H1 (cell line): ENCODE measurements at regions not wholly inside any gene's neighbourhood (a gene's known extent, or its start where the extent isn't known, plus 50 kb on each side); places are given as distances from the start of the nearest gene placed in this dataset.

Experiments
- CTCF ChIA-PET: fragments of 300-600 bp; sonication (Branson Sonifier 250); formaldehyde crosslinking; loops from one replicate; lab custom pipeline; 2021; ENCODE audit not compliant: partially characterized antibody; lab: Charles Lee
- POLR2A ChIA-PET: fragments of 300-600 bp; sonication (Branson Sonifier 250); formaldehyde crosslinking; loops from one replicate; lab custom pipeline; 2021; ENCODE audit warnings: inconsistent platforms; ENCODE audit not compliant: partially characterized antibody; lab: Charles Lee
- DNase-seq, 2 experiments: peaks; one replicate each; pipeline versions ENCODE4 v3.0.0 to v3.0.0-alpha.2; 2010 to 2022; ENCODE audit warnings: low spot score in 2 of 2, low read depth in 1 of 2, mixed read lengths in 1 of 2
- FAIRE-seq: peaks from 2 replicates; lab custom pipeline; 2011; peaks lifted over from hg19 to GRCh38; lab: Jason Lieb, UNC
- H2AFZ ChIP-seq: 2 replicates; pipeline ENCODE4 v1.8.1; 2012; ENCODE audit warnings: low read length, inconsistent platforms
- H2AK5ac ChIP-seq: 2 replicates; pipeline ENCODE4 v1.6.1; 2013; ENCODE audit warnings: low read depth, low read length
- H2BK120ac ChIP-seq: replicated peaks from 2 replicates; pipeline ENCODE3; 2013; ENCODE audit warnings: low read depth, low read length, inconsistent platforms
- H2BK12ac ChIP-seq: 2 replicates; pipeline ENCODE4 v1.6.1; 2013; ENCODE audit warnings: low read depth, low read length
- H2BK15ac ChIP-seq: 2 replicates; pipeline ENCODE4 v1.6.1; 2013; ENCODE audit warnings: low read length
- H2BK20ac ChIP-seq: 2 replicates; pipeline ENCODE4 v1.6.1; 2013; ENCODE audit warnings: low read length
- H2BK5ac ChIP-seq: 2 replicates; pipeline ENCODE4 v1.6.1; 2013; ENCODE audit warnings: low read depth, low read length
- H3K14ac ChIP-seq: 2 replicates; pipeline ENCODE4 v1.6.1; 2013; ENCODE audit warnings: inconsistent platforms; ENCODE audit not compliant: insufficient read length
- H3K18ac ChIP-seq: 2 replicates; pipeline ENCODE4 v1.6.1; 2013; ENCODE audit warnings: low read length; ENCODE audit errors: extremely low read depth
- H3K23ac ChIP-seq: 2 replicates; pipeline ENCODE4 v1.6.1; 2013; ENCODE audit warnings: inconsistent platforms; ENCODE audit not compliant: insufficient read length
- H3K23me2 ChIP-seq: 2 replicates; pipeline ENCODE4 v1.6.1; 2013; ENCODE audit warnings: low read depth, low read length
- H3K27ac ChIP-seq: 2 replicates; pipeline ENCODE4 v1.6.1; 2011; ENCODE audit warnings: low read depth, low read length, inconsistent platforms
- H3K27me3 ChIP-seq, 4 experiments: replicated peaks in 1 of 4; 1 replicate in 1 of 4; 2 replicates in 3 of 4; pipeline versions ENCODE4 v1.6.1 to v1.8.1; 2011 to 2013; ENCODE audit warnings: low read length in 3 of 4, mild to moderate bottlenecking in 3 of 4, inconsistent platforms in 2 of 4, mixed read lengths in 2 of 4, moderate library complexity in 1 of 4; ENCODE audit not compliant: control insufficient read depth in 3 of 4, insufficient read depth in 3 of 4; ENCODE audit errors: extremely low read depth in 1 of 4
- H3K36me3 ChIP-seq, 4 experiments: 2 replicates each; pipeline versions ENCODE4 v1.6.1 to v1.8.1; 2011 to 2013; ENCODE audit warnings: mild to moderate bottlenecking in 4 of 4, low read length in 3 of 4, moderate library complexity in 2 of 4, control low read depth in 1 of 4, inconsistent platforms in 1 of 4; ENCODE audit not compliant: insufficient read depth in 4 of 4, control insufficient read depth in 2 of 4
- H3K4ac ChIP-seq: replicated peaks from 2 replicates; pipeline ENCODE3; 2013; ENCODE audit warnings: low read length, low read depth, mixed read lengths, inconsistent platforms; ENCODE audit not compliant: insufficient read length
- H3K4me1 ChIP-seq, 4 experiments: replicated peaks in 1 of 4; 1 replicate in 1 of 4; 2 replicates in 3 of 4; pipeline versions ENCODE4 v1.6.1 to v1.8.1; 2011 to 2013; ENCODE audit warnings: low read length in 3 of 4, inconsistent platforms in 2 of 4, mixed read lengths in 1 of 4; ENCODE audit not compliant: insufficient read depth in 4 of 4, control insufficient read depth in 3 of 4
- H3K4me2 ChIP-seq, 2 experiments: 2 replicates each; pipeline versions ENCODE4 v1.6.1 to v1.8.1; 2011 to 2013; ENCODE audit warnings: low read depth in 2 of 2, low read length in 2 of 2, control low read depth in 1 of 2, inconsistent platforms in 1 of 2, mild to moderate bottlenecking in 1 of 2; ENCODE audit not compliant: insufficient read depth in 1 of 2
- H3K4me3 ChIP-seq, 4 experiments: fragments of 200-600, 300-600 bp in 1 of 4; sonication (generic), shearing (Covaris generic), sonication (Bioruptor Twin) in 1 of 4; 2 replicates each; pipeline versions ENCODE4 v1.5.1 to v1.8.1; 2011 to 2016; ENCODE audit warnings: low read length in 4 of 4, low read depth in 3 of 4, control low read depth in 2 of 4, inconsistent platforms in 2 of 4, mild to moderate bottlenecking in 2 of 4, mixed read lengths in 1 of 4, moderate library complexity in 1 of 4; ENCODE audit not compliant: insufficient read depth in 2 of 4; ENCODE audit errors: extremely low read depth in 1 of 4
- H3K56ac ChIP-seq: replicated peaks from 2 replicates; pipeline ENCODE3; 2013; ENCODE audit warnings: low read depth, mild to moderate bottlenecking, mixed read lengths, low read length, inconsistent platforms; ENCODE audit not compliant: insufficient read length
- H3K79me1 ChIP-seq: 2 replicates; pipeline ENCODE4 v1.6.1; 2013; ENCODE audit warnings: low read depth, low read length, control low read depth
- H3K79me2 ChIP-seq, 2 experiments: 2 replicates each; pipeline versions ENCODE4 v1.6.1 to v1.8.1; 2012 to 2013; ENCODE audit warnings: low read length in 2 of 2, mild to moderate bottlenecking in 2 of 2, inconsistent platforms in 1 of 2; ENCODE audit not compliant: insufficient read depth in 2 of 2, control insufficient read depth in 1 of 2
- H3K9ac ChIP-seq, 4 experiments: replicated peaks in 1 of 4; 1 replicate in 1 of 4; 2 replicates in 3 of 4; pipeline versions ENCODE4 v1.6.1 to v1.8.1; 2011 to 2013; ENCODE audit warnings: low read depth in 3 of 4, low read length in 3 of 4, control low read depth in 2 of 4, mild to moderate bottlenecking in 2 of 4, moderate library complexity in 2 of 4, inconsistent platforms in 1 of 4; ENCODE audit errors: extremely low read depth in 1 of 4
- H3K9me3 ChIP-seq, 2 experiments: 2 replicates each; pipeline versions ENCODE4 v1.6.1 to v1.8.1; 2012 to 2013; ENCODE audit warnings: mild to moderate bottlenecking in 2 of 2, moderate library complexity in 2 of 2, control low read depth in 1 of 2, inconsistent platforms in 1 of 2, low read depth in 1 of 2, low read length in 1 of 2, mixed read lengths in 1 of 2; ENCODE audit not compliant: insufficient read depth in 2 of 2
- H4K20me1 ChIP-seq, 2 experiments: replicated peaks in 1 of 2; 2 replicates each; pipeline versions ENCODE3 to v1.8.1; 2011 to 2013; ENCODE audit warnings: inconsistent platforms in 2 of 2, low read length in 2 of 2, mild to moderate bottlenecking in 1 of 2; ENCODE audit not compliant: insufficient read depth in 2 of 2, control insufficient read depth in 1 of 2
- H4K5ac ChIP-seq: 2 replicates; pipeline ENCODE4 v1.6.1; 2013; ENCODE audit warnings: low read length, low read depth, mixed read lengths, inconsistent platforms; ENCODE audit not compliant: insufficient read length
- H4K8ac ChIP-seq: 2 replicates; pipeline ENCODE4 v1.8.0; 2013; ENCODE audit warnings: mild to moderate bottlenecking, moderate library complexity, low read length, inconsistent platforms; ENCODE audit not compliant: insufficient read depth; ENCODE audit errors: extremely low read depth
- H4K91ac ChIP-seq: replicated peaks from 2 replicates; pipeline ENCODE3; 2013; ENCODE audit warnings: low read length, mixed read lengths, inconsistent platforms; ENCODE audit not compliant: insufficient read length
- CEBPB ChIP-seq: IDR thresholded peaks from 2 replicates; pipeline ENCODE4 v1.6.1; 2012; ENCODE audit warnings: low read depth, low read length
- EGR1 ChIP-seq: IDR thresholded peaks from 2 replicates; pipeline ENCODE4 v1.6.1; 2011; ENCODE audit warnings: low read depth, low read length, borderline replicate concordance
- FOSL1 ChIP-seq: IDR thresholded peaks from 2 replicates; pipeline ENCODE4 v1.6.1; 2011; ENCODE audit warnings: mild to moderate bottlenecking, low read depth, low read length, moderate library complexity; ENCODE audit not compliant: insufficient read depth
- GTF2F1 ChIP-seq: IDR thresholded peaks from 2 replicates; pipeline ENCODE4 v1.6.1; 2012; ENCODE audit warnings: low read depth, low read length, improper control_type of control experiment, borderline replicate concordance
- JUN ChIP-seq: IDR thresholded peaks from 2 replicates; pipeline ENCODE4 v1.6.1; 2011; ENCODE audit warnings: low read depth, mild to moderate bottlenecking, improper control_type of control experiment, low read length
- RFX5 ChIP-seq: IDR thresholded peaks from 2 replicates; pipeline ENCODE4 v1.6.1; 2011; ENCODE audit warnings: low read depth, low read length, improper control_type of control experiment, borderline replicate concordance
- RXRA ChIP-seq: IDR thresholded peaks from 2 replicates; pipeline ENCODE4 v1.6.1; 2011; ENCODE audit warnings: low read depth, mild to moderate bottlenecking, low read length, moderate library complexity; ENCODE audit not compliant: insufficient read depth
- SIX5 ChIP-seq: IDR thresholded peaks from 2 replicates; pipeline ENCODE4 v1.6.1; 2011; ENCODE audit warnings: mild to moderate bottlenecking, low read depth, low read length
- WGBS, 2 experiments: shearing (Covaris generic) in 1 of 2; methylation state at CpG; one replicate each; pipeline versions ENCODE4 v1.1.6 to v1.1.7; 2013 to 2015; ENCODE audit warnings: low lambda C conversion rate in 2 of 2, mixed read lengths in 2 of 2, inconsistent platforms in 1 of 2, low coverage in 1 of 2, missing lambda C conversion rate in 1 of 2; ENCODE audit not compliant: insufficient replicate concordance in 2 of 2, insufficient coverage in 1 of 2, insufficient read length in 1 of 2; ENCODE audit errors: extremely low coverage in 1 of 2, missing lambda C conversion rate in 1 of 2; 5-methylcytosine and 5-hydroxymethylcytosine counted together

DNA sequence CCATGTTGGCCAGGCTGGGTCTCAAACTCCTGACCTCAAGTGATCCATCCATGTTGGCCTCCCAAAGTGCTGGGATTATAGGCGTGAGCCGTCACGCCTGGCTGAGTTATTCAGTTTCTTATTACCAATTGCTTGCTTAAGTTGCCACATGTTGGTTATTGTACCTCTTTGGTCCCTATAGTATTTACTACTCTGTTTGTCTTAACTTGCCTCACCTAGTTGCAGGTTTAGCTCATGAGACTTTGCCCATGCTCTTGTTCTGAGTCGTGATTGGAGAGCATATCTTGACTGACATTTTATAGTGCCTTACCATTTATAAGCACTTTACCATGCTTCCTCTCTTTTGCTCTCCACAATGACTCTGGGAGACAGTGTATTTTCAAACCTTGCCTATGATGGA is 134.2 kb upstream of the HDGFL1 start:
- no peak overlapping the region for H2AK5ac ChIP-seq
- H3K23me2 ChIP-seq, result no peaks in the 10 kb centered on the region
- H3K79me1 ChIP-seq, result no peaks in the 10 kb centered on the region
- no peak overlapping the region for H2BK20ac ChIP-seq
- no peak overlapping the region for H2BK5ac ChIP-seq
- no peak overlapping the region for H2BK15ac ChIP-seq
- ChIA-PET CTCF (no interaction called here), POLR2A (no interaction called here)
- H3K79me2 ChIP-seq, result no peaks in the 10 kb centered on the region
- no peaks in the 10 kb centered on the region for H3K27me3 ChIP-seq
- H3K18ac ChIP-seq, result no peak overlapping the region
- no peak overlapping the region for H4K8ac ChIP-seq
- no peaks in the 10 kb centered on the region for H4K20me1 ChIP-seq
- H3K14ac ChIP-seq, result no peak overlapping the region
- H3K56ac ChIP-seq, result no peak overlapping the region
- H3K4me3 ChIP-seq, result no peak overlapping the region
- H4K91ac ChIP-seq, result no peak overlapping the region
- H3K23ac ChIP-seq, result no peak overlapping the region
- H3K9me3 ChIP-seq, result no peaks in the 10 kb centered on the region
- H4K5ac ChIP-seq, result no peak overlapping the region
- H2AFZ ChIP-seq, result no peak overlapping the region
- DNase-seq (no peak), FAIRE-seq (no peak)
- TF ChIP-seq EGR1 (no peak), RFX5 (no peak), RXRA (no peak), CEBPB (no peak), JUN (no peak), GTF2F1 (no peak), SIX5 (no peak), FOSL1 (no peak)
- H3K36me3 ChIP-seq, result no peaks in the 10 kb centered on the region
- H3K4me2 ChIP-seq, result no peak overlapping the region
- no peak overlapping the region for H3K4ac ChIP-seq
- 89% methylated on average over 4 of the region's 4 CpGs; no CpG with 5 or more reads in 1 of the 2 experiments for WGBS, 2 experiments
- no peak overlapping the region for H2BK120ac ChIP-seq
- no peak overlapping the region for H3K27ac ChIP-seq
- no peak overlapping the region for H3K9ac ChIP-seq
- H2BK12ac ChIP-seq, result no peak overlapping the region
- H3K4me1 ChIP-seq, result no peaks in the 10 kb centered on the region
